ENCODE measurements at regions not wholly inside any gene's neighbourhood (a gene's known extent, or its start where the extent isn't known, plus 50 kb on each side); places are given as distances from the start of the nearest gene placed in this dataset.

DNA sequence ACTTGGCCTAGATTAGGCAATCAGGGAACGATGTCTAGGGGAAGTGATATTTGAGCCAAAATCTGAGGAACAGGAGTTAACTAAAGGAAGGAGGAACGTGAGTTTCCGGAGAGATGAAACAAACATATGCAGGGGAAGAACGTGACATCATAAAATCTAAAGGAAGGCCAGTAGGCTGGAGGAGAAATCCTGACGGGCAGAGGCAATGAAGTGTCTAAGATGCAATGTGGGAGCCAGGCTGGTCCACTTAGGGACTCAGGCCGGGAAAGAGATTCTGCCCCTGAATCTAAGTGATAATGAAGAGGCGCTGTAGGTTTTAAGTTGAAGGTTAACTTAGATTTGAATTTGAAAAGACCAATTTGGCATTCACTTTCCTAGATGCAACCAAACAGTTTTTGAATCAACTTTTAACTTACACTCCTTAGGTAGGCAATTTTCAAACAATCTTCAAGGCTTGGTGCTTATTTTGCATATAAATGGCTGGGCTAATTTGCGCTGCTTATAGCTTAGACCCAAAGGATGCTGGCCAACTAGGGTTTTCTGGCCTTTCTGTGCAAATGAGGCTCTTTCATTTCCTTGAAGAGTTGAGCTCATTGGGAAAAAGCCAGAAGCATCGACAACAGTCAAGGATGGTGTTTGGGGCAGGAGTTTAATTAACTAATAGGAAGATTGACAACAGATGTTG, 221.7 kb downstream of the SOX11 start:
- TF ChIP-seq, protein P1, sequence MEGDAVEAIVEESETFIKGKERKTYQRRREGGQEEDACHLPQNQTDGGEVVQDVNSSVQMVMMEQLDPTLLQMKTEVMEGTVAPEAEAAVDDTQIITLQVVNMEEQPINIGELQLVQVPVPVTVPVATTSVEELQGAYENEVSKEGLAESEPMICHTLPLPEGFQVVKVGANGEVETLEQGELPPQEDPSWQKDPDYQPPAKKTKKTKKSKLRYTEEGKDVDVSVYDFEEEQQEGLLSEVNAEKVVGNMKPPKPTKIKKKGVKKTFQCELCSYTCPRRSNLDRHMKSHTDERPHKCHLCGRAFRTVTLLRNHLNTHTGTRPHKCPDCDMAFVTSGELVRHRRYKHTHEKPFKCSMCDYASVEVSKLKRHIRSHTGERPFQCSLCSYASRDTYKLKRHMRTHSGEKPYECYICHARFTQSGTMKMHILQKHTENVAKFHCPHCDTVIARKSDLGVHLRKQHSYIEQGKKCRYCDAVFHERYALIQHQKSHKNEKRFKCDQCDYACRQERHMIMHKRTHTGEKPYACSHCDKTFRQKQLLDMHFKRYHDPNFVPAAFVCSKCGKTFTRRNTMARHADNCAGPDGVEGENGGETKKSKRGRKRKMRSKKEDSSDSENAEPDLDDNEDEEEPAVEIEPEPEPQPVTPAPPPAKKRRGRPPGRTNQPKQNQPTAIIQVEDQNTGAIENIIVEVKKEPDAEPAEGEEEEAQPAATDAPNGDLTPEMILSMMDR (IDR thresholded peaks at IDR 0.05; ENCODE audit: borderline replicate concordance, extremely low read depth, low read length, poor library complexity, severe bottlenecking), result no peak
- TF ChIP-seq EZH2 (IDR thresholded peaks at IDR 0.05; ENCODE audit: borderline replicate concordance, low read depth, low read length, severe bottlenecking), result no peak
